ENCODE measurements at regions not wholly inside any gene's neighbourhood (a gene's known extent, or its start where the extent isn't known, plus 50 kb on each side); places are given as distances from the start of the nearest gene placed in this dataset.

DNA sequence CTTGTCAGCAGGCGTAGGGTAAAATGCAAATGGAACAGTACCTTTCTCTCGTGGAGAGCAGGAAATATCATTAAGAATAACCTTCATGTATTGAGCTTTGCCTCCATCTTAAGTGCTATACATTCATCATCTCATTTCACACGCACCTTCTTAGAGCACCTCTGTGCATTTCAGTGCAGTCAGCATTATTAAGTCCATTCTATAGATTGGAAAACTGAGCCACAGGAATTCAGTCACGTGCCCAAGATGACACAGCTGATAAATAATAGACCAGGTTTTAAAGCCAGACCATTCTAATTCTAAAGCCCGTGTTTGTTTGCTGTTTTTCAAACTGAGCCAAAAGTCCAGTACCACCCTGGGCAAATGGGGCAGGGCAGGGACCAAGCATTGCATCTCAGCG is 109.2 kb upstream of the WWC1 start:
- no peak for ATAC-seq
- TF ChIP-seq, protein P1, sequence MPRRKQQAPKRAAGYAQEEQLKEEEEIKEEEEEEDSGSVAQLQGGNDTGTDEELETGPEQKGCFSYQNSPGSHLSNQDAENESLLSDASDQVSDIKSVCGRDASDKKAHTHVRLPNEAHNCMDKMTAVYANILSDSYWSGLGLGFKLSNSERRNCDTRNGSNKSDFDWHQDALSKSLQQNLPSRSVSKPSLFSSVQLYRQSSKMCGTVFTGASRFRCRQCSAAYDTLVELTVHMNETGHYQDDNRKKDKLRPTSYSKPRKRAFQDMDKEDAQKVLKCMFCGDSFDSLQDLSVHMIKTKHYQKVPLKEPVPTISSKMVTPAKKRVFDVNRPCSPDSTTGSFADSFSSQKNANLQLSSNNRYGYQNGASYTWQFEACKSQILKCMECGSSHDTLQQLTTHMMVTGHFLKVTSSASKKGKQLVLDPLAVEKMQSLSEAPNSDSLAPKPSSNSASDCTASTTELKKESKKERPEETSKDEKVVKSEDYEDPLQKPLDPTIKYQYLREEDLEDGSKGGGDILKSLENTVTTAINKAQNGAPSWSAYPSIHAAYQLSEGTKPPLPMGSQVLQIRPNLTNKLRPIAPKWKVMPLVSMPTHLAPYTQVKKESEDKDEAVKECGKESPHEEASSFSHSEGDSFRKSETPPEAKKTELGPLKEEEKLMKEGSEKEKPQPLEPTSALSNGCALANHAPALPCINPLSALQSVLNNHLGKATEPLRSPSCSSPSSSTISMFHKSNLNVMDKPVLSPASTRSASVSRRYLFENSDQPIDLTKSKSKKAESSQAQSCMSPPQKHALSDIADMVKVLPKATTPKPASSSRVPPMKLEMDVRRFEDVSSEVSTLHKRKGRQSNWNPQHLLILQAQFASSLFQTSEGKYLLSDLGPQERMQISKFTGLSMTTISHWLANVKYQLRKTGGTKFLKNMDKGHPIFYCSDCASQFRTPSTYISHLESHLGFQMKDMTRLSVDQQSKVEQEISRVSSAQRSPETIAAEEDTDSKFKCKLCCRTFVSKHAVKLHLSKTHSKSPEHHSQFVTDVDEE (CRISPR knock-in tag; IDR thresholded peaks at IDR 0.05) = no peak
- TF ChIP-seq ZC3H10 (CRISPR knock-in tag; IDR thresholded peaks at IDR 0.05) (no peak), ARNTL (CRISPR knock-in tag; IDR thresholded peaks at IDR 0.05; ENCODE audit: borderline replicate concordance, low read depth) (no peak), ZFP3 (CRISPR knock-in tag; IDR thresholded peaks at IDR 0.05) (no peak), OSR1 (CRISPR knock-in tag; IDR thresholded peaks at IDR 0.05) (no peak), ISL1 (CRISPR knock-in tag; IDR thresholded peaks at IDR 0.05) (no peak), GLIS3 (CRISPR knock-in tag; IDR thresholded peaks at IDR 0.05) (no peak), ZFP30 (CRISPR knock-in tag; IDR thresholded peaks at IDR 0.05) (no peak), BACH2 (CRISPR knock-in tag; IDR thresholded peaks at IDR 0.05; ENCODE audit: borderline replicate concordance) (no peak), ZNF70 (CRISPR knock-in tag; IDR thresholded peaks at IDR 0.05) (no peak), CSDC2 (CRISPR knock-in tag; IDR thresholded peaks at IDR 0.05) (no peak), TOX (CRISPR knock-in tag; IDR thresholded peaks at IDR 0.05; ENCODE audit: borderline replicate concordance) (no peak)
- TF ChIP-seq, protein P2, sequence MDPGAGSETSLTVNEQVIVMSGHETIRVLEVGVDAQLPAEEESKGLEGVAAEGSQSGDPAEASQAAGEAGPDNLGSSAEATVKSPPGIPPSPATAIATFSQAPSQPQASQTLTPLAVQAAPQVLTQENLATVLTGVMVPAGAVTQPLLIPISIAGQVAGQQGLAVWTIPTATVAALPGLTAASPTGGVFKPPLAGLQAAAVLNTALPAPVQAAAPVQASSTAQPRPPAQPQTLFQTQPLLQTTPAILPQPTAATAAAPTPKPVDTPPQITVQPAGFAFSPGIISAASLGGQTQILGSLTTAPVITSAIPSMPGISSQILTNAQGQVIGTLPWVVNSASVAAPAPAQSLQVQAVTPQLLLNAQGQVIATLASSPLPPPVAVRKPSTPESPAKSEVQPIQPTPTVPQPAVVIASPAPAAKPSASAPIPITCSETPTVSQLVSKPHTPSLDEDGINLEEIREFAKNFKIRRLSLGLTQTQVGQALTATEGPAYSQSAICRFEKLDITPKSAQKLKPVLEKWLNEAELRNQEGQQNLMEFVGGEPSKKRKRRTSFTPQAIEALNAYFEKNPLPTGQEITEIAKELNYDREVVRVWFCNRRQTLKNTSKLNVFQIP (CRISPR knock-in tag; IDR thresholded peaks at IDR 0.05; ENCODE audit: borderline replicate concordance, low read depth) = no peak
- TF ChIP-seq, protein P3, sequence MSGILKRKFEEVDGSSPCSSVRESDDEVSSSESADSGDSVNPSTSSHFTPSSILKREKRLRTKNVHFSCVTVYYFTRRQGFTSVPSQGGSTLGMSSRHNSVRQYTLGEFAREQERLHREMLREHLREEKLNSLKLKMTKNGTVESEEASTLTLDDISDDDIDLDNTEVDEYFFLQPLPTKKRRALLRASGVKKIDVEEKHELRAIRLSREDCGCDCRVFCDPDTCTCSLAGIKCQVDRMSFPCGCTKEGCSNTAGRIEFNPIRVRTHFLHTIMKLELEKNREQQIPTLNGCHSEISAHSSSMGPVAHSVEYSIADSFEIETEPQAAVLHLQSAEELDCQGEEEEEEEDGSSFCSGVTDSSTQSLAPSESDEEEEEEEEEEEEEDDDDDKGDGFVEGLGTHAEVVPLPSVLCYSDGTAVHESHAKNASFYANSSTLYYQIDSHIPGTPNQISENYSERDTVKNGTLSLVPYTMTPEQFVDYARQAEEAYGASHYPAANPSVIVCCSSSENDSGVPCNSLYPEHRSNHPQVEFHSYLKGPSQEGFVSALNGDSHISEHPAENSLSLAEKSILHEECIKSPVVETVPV (CRISPR knock-in tag; IDR thresholded peaks at IDR 0.05) = no peak
- TF ChIP-seq, protein P4, sequence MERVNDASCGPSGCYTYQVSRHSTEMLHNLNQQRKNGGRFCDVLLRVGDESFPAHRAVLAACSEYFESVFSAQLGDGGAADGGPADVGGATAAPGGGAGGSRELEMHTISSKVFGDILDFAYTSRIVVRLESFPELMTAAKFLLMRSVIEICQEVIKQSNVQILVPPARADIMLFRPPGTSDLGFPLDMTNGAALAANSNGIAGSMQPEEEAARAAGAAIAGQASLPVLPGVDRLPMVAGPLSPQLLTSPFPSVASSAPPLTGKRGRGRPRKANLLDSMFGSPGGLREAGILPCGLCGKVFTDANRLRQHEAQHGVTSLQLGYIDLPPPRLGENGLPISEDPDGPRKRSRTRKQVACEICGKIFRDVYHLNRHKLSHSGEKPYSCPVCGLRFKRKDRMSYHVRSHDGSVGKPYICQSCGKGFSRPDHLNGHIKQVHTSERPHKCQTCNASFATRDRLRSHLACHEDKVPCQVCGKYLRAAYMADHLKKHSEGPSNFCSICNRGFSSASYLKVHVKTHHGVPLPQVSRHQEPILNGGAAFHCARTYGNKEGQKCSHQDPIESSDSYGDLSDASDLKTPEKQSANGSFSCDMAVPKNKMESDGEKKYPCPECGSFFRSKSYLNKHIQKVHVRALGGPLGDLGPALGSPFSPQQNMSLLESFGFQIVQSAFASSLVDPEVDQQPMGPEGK (CRISPR knock-in tag; IDR thresholded peaks at IDR 0.05; ENCODE audit: borderline replicate concordance) = no peak

DNA sequence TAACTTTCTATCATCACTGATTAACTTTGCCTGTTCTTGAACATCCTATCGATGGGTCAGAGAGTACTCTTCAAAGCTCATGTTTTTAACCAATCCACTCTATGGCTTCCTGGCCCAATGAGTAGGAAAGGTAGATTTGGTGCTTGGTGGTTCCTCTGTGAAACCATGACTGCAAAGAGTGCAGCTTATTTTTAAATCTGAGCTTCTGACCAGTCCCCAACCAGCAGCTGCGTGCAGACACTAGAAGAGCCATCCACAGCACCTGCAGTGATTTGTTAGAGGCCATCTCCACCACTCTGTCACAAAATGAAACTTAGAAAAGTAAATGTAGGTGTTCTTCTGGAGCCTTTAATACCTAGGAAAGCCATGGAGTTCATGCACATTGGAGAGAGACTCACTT is 107.3 kb upstream of the WWC1 start:
- TF ChIP-seq, protein P5, sequence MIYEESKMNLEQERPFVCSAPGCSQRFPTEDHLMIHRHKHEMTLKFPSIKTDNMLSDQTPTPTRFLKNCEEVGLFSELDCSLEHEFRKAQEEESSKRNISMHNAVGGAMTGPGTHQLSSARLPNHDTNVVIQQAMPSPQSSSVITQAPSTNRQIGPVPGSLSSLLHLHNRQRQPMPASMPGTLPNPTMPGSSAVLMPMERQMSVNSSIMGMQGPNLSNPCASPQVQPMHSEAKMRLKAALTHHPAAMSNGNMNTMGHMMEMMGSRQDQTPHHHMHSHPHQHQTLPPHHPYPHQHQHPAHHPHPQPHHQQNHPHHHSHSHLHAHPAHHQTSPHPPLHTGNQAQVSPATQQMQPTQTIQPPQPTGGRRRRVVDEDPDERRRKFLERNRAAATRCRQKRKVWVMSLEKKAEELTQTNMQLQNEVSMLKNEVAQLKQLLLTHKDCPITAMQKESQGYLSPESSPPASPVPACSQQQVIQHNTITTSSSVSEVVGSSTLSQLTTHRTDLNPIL (CRISPR knock-in tag; IDR thresholded peaks at IDR 0.05; ENCODE audit: low read depth) = no peak
- TF ChIP-seq ZNF70 (CRISPR knock-in tag; IDR thresholded peaks at IDR 0.05) = no peak
- ATAC-seq = no peak

DNA sequence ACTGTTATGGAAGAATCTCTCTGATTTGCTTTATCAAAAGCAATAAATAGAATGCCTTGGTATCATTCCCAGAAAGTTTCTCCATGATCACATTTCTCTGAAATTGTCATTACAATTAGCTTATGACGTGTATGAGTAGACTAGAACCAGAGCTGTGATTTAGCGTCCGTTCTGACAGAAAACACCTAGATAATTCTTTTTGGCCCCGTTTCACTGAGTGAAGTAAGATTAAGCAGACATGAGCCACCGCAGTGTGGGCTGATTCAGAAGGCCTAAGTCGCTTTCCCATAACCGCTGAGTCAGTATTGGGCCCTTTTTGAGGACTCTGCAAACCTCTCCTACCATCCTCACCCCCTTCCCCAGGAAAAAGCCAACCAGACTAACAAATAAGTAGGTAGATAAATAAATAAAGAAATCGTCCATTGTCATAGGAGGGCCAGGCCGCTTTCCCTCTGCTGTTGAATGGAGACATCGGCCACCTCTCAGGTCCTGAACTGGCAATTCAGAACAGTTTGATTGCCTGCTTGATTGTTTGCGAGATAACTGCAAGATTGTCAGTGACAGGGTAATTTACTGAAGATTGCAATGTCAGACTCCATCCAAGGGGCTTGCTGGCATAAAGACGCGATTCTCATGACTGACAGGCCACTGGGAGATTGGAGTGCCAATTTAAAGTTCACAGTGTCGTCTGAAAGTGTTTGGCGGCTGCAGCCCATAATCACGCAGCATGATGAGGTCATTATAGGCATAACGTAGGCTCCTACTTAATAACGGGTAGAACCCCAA is 105.0 kb upstream of the WWC1 start:
- no peak for TF ChIP-seq OSR1 (CRISPR knock-in tag; IDR thresholded peaks at IDR 0.05)
- TF ChIP-seq ISL1 (CRISPR knock-in tag; IDR thresholded peaks at IDR 0.05) = peak; percentile 87
- no peak for TF ChIP-seq GLIS3 (CRISPR knock-in tag; IDR thresholded peaks at IDR 0.05)
- TF ChIP-seq TCF4 (CRISPR knock-in tag; IDR thresholded peaks at IDR 0.05; ENCODE audit: borderline replicate concordance) = 0 out of 2 replicates have a peak, but pooled peaks have one; percentile 36
- TF ChIP-seq, protein P1 (CRISPR knock-in tag; IDR thresholded peaks at IDR 0.05) = peak; percentile 37; the same call in 1 of the 2 replicates
- 0 out of 2 replicates have a peak, but pooled peaks have one; percentile 9 for TF ChIP-seq SNAI2 (CRISPR knock-in tag; IDR thresholded peaks at IDR 0.05)
- no peak for ATAC-seq

Data from SK-N-SH treated with all-trans-retinoic acid at 6 μM for 48 hours (cell line).